GM23338 (cell line): ENCODE measurements at regions not wholly inside any gene's neighbourhood (a gene's known extent, or its start where the extent isn't known, plus 50 kb on each side); places are given as distances from the start of the nearest gene placed in this dataset.

Experiments
- ATAC-seq: fragments of 200-7000 bp; cut with Tn5 transposase; 3 replicates; pipeline ENCODE4 v1.9.1; 2020
- DNase-seq: peaks from one replicate; pipeline ENCODE4 v3.0.0-alpha.2; 2015; ENCODE audit warnings: low spot score
- H2AFZ ChIP-seq: fragments of 200-600 bp; sonication (generic); 2 replicates; pipeline ENCODE4 v1.8.0; 2016; ENCODE audit warnings: antibody characterized with exemption, mild to moderate bottlenecking, moderate library complexity
- H3F3A ChIP-seq: fragments of 200-600 bp; sonication (generic); replicated peaks from 2 replicates; pipeline ENCODE4 v1.8.0; 2017; ENCODE audit warnings: antibody characterized with exemption, mixed run types, low read depth
- H3K27ac ChIP-seq: fragments of 200-600 bp; sonication (generic); 2 replicates; pipeline ENCODE4 v1.6.1; 2016; ENCODE audit warnings: low read depth
- H3K27me3 ChIP-seq: fragments of 200-600 bp; sonication (generic); 2 replicates; pipeline ENCODE4 v1.8.0; 2016; ENCODE audit warnings: mild to moderate bottlenecking, mixed run types, moderate library complexity; ENCODE audit not compliant: insufficient read depth
- H3K36me3 ChIP-seq: fragments of 200-600 bp; sonication (generic); 2 replicates; pipeline ENCODE4 v1.8.0; 2016; ENCODE audit warnings: mild to moderate bottlenecking; ENCODE audit not compliant: insufficient read depth
- H3K4me1 ChIP-seq: fragments of 200-600 bp; sonication (generic); 2 replicates; pipeline ENCODE4 v1.8.0; 2016; ENCODE audit warnings: mild to moderate bottlenecking, moderate library complexity; ENCODE audit not compliant: insufficient read depth
- H3K4me2 ChIP-seq: fragments of 200-600 bp; sonication (generic); 2 replicates; pipeline ENCODE4 v1.7.1; 2017; ENCODE audit warnings: mixed run types
- H3K4me3 ChIP-seq: fragments of 200-600 bp; sonication (generic); 2 replicates; pipeline ENCODE4 v1.6.1; 2016; ENCODE audit warnings: mixed run types
- H3K79me2 ChIP-seq: fragments of 200-600 bp; sonication (generic); replicated peaks from 2 replicates; pipeline ENCODE4 v1.8.0; 2017; ENCODE audit warnings: mild to moderate bottlenecking; ENCODE audit not compliant: insufficient read depth
- H3K9me2 ChIP-seq: fragments of 200-600 bp; sonication (generic); 2 replicates; pipeline ENCODE4 v1.8.0; 2017; ENCODE audit not compliant: insufficient read depth
- H4K20me1 ChIP-seq: fragments of 200-600 bp; sonication (generic); replicated peaks from 2 replicates; pipeline ENCODE4 v1.8.0; 2017; ENCODE audit warnings: mild to moderate bottlenecking; ENCODE audit not compliant: insufficient read depth
- H3K27ac Mint-ChIP-seq: 2 replicates; pipeline ENCODE4 v1.8.0; 2020; ENCODE audit warnings: inconsistent platforms, mild to moderate bottlenecking, moderate library complexity, mixed read lengths
- H3K27me3 Mint-ChIP-seq: 3 replicates; pipeline ENCODE4 v1.8.0; 2022; ENCODE audit warnings: low read depth, mild to moderate bottlenecking, moderate library complexity, mixed read lengths, inconsistent platforms; ENCODE audit not compliant: insufficient read depth, poor library complexity
- H3K36me3 Mint-ChIP-seq: 3 replicates; pipeline ENCODE4 v1.8.0; 2021; ENCODE audit warnings: low read depth, mild to moderate bottlenecking, inconsistent platforms, moderate library complexity, mixed read lengths
- H3K4me1 Mint-ChIP-seq: 3 replicates; pipeline ENCODE4 v1.8.0; 2020; ENCODE audit warnings: mild to moderate bottlenecking, inconsistent platforms, mixed read lengths
- H3K4me3 Mint-ChIP-seq: 3 replicates; pipeline ENCODE4 v1.8.0; 2021; ENCODE audit warnings: moderate library complexity, mild to moderate bottlenecking, inconsistent platforms, mixed read lengths
- H3K9me3 Mint-ChIP-seq: 3 replicates; pipeline ENCODE4 v1.8.0; 2020; ENCODE audit warnings: moderate library complexity, mild to moderate bottlenecking, inconsistent platforms, mixed read lengths
- CTCF ChIP-seq, 2 experiments: fragments of 200-600 bp in 1 of 2; sonication (generic) in 1 of 2; conservative IDR thresholded peaks; 2 replicates each; pipeline versions ENCODE4 v1.5.1 to v1.6.1; 2016 to 2017; ENCODE audit warnings: antibody characterized with exemption in 2 of 2, low read depth in 2 of 2, mild to moderate bottlenecking in 2 of 2, moderate library complexity in 1 of 2
- ETS1 ChIP-seq: IDR thresholded peaks from 2 replicates; pipeline ENCODE4 v1.6.1; 2016; ENCODE audit warnings: antibody characterized with exemption
- EZH2phosphoT487 ChIP-seq: fragments of 200-600 bp; sonication (generic); IDR thresholded peaks from one replicate; pipeline ENCODE4 v1.8.1; 2018; ENCODE audit warnings: antibody characterized with exemption; ENCODE audit not compliant: unreplicated experiment
- JUNB ChIP-seq: IDR thresholded peaks from one replicate; pipeline ENCODE4 v1.6.1; 2016; ENCODE audit warnings: antibody characterized with exemption; ENCODE audit not compliant: unreplicated experiment
- STAT1 ChIP-seq: IDR thresholded peaks from one replicate; pipeline ENCODE4 v1.6.1; 2016; ENCODE audit warnings: antibody characterized with exemption; ENCODE audit not compliant: unreplicated experiment
- ZNF331 ChIP-seq: fragments of 250-450 bp; sonication (Bioruptor Pico); IDR thresholded peaks from 2 replicates; pipeline ENCODE4 v1.5.0; 2020; ENCODE audit warnings: low read depth, mild to moderate bottlenecking, moderate library complexity

GRCh38 chr17:33520426-33521330, 227.6 kb upstream of the ASIC2 start:
- H3K79me2 ChIP-seq: no peaks in the 10 kb centered on the region
- H3F3A ChIP-seq: no peaks in the 10 kb centered on the region
- no peak overlapping the region for H3K4me3 ChIP-seq
- no peaks in the 10 kb centered on the region for H4K20me1 ChIP-seq
- H3K9me2 ChIP-seq: peaks cover 3% of the 10 kb centered on the region; the same call in 1 of the 2 replicates
- H3K9me3 Mint-ChIP-seq: no peaks in the 10 kb centered on the region
- H3K4me3 Mint-ChIP-seq: no peak overlapping the region
- no peaks in the 10 kb centered on the region for H3K36me3 ChIP-seq
- peaks cover 14% of the 10 kb centered on the region for H3K4me1 Mint-ChIP-seq
- no peak overlapping the region for H3K27ac ChIP-seq
- ATAC-seq (peak; percentile 83), DNase-seq (peak; percentile 80)
- no peaks in the 10 kb centered on the region for H3K27me3 Mint-ChIP-seq
- no peaks in the 10 kb centered on the region; the same call in 1 of the 2 replicates for H3K4me1 ChIP-seq
- no peaks in the 10 kb centered on the region for H3K36me3 Mint-ChIP-seq
- H2AFZ ChIP-seq: no peak overlapping the region
- TF ChIP-seq CTCF (conservative IDR thresholded peaks at IDR 0.05; ENCODE audit: low read depth in 2 of 2) (peak; percentile 81 to 83), JUNB (no peak), ZNF331 (CRISPR knock-in tag) (no peak), ETS1 (no peak), STAT1 (no peak), EZH2phosphoT487 (no peak)
- no peak overlapping the region for H3K4me2 ChIP-seq
- no peak overlapping the region for H3K27ac Mint-ChIP-seq
- H3K27me3 ChIP-seq: no peaks in the 10 kb centered on the region

GRCh38 chr17:33521784-33522183, 228.7 kb upstream of the ASIC2 start:
- H3K4me2 ChIP-seq: no peak overlapping the region
- peaks cover 6% of the 10 kb centered on the region for H3K9me3 Mint-ChIP-seq
- peak; percentile 76 for DNase-seq
- H3K27me3 Mint-ChIP-seq: no peaks in the 10 kb centered on the region
- no peaks in the 10 kb centered on the region for H3F3A ChIP-seq
- H3K27ac Mint-ChIP-seq: no peak overlapping the region
- no peaks in the 10 kb centered on the region for H3K79me2 ChIP-seq
- no peaks in the 10 kb centered on the region for H3K36me3 ChIP-seq
- H3K4me1 ChIP-seq: no peaks in the 10 kb centered on the region; the same call in 1 of the 2 replicates
- H2AFZ ChIP-seq: no peak overlapping the region
- no peaks in the 10 kb centered on the region for H3K9me2 ChIP-seq
- no peak overlapping the region for H3K4me3 ChIP-seq
- H3K27me3 ChIP-seq: no peaks in the 10 kb centered on the region
- H4K20me1 ChIP-seq: no peaks in the 10 kb centered on the region
- no peak overlapping the region for H3K4me3 Mint-ChIP-seq
- ATAC-seq: peak; percentile 92
- H3K36me3 Mint-ChIP-seq: 0 out of 3 replicates have a peak, but pooled peaks cover 1% of the 10 kb centered on the region
- peaks cover 14% of the 10 kb centered on the region for H3K4me1 Mint-ChIP-seq
- TF ChIP-seq CTCF (conservative IDR thresholded peaks at IDR 0.05; ENCODE audit: low read depth in 2 of 2) (peak; percentile 68 to 85), ETS1 (no peak)
- no peak overlapping the region for H3K27ac ChIP-seq
